NCI-H187 (cell line): ENCODE measurements at regions not wholly inside any gene's neighbourhood (a gene's known extent, or its start where the extent isn't known, plus 50 kb on each side); places are given as distances from the start of the nearest gene placed in this dataset.

ENCODE experiments used
- DNase-seq, 2 experiments: peaks; one replicate each; lab custom pipeline; 2025; lab: John Stamatoyannopoulos, UW

DNA sequence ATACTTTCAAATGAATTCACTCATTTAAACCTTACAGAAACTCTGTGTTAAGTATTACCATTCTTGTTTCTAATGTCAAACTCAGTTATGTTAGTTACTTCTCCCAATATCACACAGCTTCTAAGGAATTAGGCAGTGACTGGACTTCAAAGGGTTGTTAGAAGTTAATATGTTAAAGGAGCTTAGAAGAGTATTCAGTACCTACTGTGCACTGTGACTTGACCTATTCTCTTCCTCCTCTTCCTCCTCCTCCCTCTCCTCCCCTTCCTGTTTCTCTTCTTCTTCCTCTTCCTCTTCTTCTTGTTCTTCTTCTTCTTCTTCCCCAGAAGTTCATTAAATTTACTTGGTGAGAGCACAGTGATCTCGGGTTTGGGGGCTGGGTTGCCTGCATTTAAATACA, 325.6 kb upstream of the SLC35B3 start:
- no peak for DNase-seq

DNA sequence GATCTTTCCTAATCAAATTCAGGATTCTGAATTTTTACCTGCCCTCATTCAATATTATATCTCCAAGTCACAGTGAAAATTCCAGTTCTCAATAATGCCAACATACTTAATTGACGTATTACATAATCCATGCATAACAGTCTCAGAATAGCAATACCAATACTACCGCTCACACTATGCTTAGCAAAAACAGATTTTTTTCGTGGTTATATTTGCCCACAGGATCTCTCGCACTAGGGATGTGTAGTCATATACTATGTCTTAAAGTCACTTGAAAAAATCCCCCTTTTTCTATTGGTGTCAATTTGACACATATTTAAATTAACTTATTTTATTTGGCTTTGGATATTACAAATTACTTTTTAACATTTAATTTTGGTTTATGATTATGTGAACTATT, 323.1 kb upstream of the SLC35B3 start:
- DNase-seq, result no peak

DNA sequence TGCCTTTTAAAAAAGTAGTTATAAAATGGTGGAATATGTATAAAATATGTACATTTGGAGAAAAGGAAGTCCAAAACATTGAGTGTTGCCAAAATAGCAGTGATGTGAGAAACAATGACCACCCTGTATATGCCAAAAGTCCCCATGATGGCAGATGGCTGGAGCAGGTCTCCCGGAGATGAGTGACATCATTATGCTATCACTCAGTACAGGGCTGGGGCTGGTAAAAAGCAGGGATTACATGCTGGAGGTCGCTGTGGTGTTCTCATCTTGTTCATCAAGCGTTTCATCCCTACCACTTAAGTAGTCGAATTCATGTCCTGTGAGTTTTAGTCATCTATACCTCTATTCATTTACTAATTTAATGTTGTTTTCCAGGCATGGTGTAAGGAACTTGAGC, 315.3 kb upstream of the SLC35B3 start:
- no peak for DNase-seq

GRCh38 chr6:8749465-8749864, 314.1 kb upstream of the SLC35B3 start:
- DNase-seq, result no peak

DNA sequence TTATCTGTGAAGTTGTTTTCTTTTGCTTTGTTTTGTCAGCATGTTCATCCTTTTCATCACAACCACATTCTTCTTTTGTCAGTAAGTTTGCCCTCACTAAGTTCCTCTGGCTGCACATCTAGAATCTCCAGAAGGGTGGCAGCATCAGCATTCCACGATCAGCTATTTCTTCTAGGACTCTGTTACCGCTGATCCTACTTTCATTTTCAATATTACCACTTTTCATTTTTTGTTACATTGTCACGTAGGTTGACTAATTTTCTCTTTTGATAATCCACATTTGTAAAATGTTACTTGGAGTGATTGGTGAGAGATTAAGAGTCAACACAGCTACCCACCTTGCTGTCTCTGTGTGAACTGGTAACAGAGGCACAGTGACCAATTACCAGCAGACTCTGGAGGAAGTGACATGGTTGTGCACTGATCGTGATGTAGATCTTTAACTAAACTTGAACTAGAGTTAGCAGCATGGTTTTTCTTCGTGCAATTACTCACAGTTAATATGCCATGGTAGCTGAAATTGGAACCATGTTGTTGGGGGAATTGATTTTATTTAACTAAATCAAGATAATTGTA, 307.9 kb upstream of the SLC35B3 start:
- no peak for DNase-seq

DNA sequence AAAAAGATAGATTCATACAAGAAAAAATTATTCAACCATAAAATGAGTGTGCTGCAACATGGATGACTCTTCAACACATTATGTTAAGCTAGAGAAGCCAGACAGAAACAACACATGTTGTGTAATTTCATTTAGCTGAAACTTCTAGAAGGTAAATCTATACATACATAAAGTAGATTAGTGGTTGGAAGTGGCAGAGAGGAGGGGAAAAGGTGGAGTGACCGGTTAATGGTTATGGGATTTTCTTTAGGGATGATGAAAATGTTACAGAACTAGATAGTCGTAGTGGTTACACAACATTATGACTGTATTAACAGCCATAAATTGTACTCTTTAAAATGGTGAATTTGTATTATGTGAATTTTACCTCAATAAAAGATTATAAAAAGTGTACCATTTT, 304.1 kb upstream of the SLC35B3 start:
- no peak for DNase-seq

DNA sequence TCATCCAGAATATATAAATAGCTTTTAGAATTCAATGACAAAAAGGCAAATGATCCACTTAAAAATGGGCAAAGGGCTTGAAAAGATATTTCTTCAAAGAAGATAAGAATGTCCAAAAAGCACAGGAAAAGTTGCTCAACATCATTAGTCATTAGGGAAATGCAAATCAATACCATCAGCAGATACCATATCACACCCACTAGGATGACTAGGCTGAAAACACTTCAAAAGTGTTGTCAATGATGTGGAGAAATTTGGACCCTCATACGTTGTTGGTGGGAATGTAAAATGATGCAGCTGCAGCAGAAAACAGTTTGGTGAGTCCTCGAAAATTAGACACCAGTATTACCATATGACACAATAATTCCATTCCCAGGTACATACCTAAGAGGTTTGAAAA, 303.6 kb upstream of the SLC35B3 start:
- DNase-seq, result no peak

DNA sequence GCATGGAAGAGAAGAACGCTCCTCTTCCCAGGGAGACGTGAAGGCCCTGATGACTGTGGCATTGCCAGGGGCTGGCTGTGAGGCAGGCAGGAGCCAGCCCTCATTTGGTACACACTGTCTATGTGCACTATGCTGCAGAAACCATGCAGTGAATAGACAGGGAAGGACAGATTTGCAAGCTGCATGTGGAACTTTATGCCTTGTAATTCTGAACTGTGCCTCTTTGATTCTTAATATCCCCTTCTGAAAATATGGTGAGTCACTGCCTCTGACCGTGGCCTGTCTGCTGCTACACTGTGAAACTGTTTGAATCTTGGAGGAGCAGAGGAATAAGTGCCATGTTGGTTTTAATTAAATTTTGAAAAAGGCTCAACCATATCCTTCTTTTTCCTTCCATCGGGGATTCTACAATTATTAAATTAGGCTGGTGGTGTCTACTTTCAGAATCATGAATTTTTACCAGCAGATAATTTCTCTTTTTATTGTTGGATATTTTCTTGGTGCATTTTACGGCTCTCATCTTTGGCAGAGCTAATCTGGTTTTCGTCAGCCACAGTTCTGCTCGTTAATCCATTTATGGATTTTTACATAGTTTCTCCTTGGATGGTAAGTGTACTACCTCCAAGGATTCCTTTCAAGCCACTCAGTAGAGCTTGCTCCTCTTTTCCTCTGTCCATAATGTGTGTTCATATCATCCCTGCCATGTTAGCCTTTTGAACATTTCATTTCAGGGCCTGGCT, 301.0 kb upstream of the SLC35B3 start:
- no peak for DNase-seq

DNA sequence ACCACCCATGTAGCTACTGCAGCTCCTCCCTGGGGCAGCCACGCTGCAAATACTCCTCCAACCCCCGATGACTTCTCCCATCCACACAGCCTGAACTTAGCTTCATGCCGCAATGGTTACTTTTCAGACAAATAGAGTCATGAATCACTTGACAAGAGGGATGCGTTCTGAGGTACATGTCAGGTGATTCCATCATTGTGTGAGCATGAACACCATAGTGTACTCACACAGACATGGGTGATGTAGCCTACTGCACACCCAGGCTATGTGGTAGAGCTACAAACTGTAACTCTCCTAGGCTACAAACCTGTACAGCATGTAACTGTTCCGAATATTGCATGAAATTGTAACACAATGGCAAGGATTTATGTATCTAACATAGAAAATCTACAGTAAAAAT, 298.5 kb upstream of the SLC35B3 start:
- no peak for DNase-seq

GRCh38 chr6:8731874-8732273, 296.5 kb upstream of the SLC35B3 start:
- DNase-seq, result no peak

- no peak for DNase-seq
Observed at GRCh38 chr6:8710668-8711431, 275.5 kb upstream of the SLC35B3 start.

DNA sequence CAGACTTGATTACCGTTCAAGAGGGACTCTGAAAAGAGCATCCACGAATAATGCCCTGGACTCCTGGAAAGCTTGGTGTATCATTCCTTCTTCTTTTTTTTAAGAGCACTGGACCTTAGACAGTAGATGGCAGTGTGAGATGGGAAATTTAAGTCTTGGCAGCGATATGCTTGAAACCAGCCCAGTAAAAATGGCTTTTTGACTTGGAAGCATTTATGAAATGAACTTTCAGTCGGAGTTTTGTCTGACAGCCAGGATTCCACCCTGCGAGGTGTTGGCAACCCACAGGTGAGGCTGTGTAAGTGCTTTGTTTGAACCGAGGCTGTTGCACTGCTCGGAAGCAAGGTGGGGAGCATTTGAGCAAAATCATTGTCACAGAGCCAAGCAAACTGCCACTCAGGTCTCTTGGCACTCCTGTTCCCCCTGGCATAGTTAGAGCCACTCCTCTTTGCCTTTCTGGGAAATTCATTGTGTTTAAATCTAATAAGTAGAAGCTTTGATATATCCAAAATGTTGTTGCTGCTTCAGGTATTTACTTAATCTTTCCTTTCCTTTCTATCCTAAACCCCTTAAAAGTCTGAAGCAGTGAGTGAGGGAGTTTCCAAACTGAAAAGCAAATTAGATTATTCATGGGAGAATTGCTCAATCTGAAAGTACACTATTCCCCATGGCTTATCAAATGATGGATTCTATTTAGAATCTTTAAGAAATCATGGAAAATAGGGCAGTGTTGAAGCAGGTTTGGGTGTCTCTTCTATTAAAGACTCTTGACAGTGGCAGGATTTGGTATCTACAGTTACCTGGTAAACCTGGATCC, 272.8 kb upstream of the SLC35B3 start:
- DNase-seq, result no peak

DNA sequence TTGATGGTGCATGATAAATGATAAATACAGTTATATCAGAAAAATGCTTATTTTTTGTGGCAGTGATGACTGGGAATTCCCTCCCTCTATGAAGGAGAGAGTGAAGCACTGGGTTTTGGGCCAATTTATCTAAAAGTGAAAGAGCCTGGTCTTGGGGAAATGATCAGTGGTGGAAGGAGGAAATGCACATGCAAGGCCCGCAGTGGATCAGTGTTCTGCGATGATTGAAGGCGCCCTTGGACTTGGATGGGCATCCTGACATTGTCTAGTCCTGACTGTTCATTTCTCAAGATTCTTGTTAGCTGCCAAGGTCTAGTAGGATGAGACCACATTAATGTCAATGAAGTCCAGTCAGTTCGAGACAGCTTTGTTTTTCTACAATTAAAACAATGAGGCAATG, 272.0 kb upstream of the SLC35B3 start:
- no peak for DNase-seq

DNA sequence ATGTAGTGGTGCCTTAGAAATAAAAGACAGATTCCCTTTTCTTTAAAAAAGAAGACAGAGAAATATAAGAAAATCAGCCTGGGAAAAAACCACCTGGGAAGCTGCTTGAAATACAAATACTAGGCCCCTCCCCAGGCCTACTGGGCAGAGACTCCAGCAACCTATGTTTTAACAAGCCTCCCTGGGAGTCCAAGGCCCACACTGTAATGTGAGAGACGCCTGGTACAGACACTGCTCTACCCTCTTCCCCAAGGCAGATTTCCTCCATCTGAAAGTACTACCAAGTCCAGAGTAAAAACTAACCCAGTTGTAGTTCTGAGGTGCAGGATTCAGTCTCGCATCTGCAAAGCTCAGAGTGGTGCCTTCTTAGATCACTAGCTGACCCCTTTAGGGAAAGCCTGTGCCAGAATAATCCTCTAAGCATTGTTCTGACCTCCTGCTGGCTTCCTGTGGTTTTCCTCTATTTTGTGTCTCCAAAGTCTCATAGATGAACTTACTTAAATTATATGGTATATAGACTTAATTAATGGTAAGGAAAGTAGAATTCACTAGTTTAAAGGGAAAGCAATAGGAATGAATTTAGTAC, 270.2 kb upstream of the SLC35B3 start:
- no peak for DNase-seq

DNA sequence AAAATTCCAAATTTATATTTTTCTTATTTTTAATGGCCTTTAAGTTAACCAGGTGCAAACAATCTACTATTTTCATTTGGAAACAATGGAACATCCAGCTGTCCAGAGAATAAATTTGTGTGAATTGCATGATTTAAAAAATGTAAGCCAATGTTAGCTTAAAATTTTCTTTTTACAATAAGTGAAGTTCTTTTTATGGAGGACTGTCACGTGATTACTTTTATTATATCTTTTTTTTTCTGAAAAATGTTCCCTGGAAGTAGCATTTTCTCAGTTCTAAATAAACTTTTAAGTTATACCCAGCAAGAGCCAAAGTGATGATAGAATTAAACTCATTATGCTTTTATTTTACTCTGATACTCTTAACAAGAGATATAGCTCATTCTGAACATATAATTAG, 267.7 kb upstream of the SLC35B3 start:
- DNase-seq, result no peak

DNA sequence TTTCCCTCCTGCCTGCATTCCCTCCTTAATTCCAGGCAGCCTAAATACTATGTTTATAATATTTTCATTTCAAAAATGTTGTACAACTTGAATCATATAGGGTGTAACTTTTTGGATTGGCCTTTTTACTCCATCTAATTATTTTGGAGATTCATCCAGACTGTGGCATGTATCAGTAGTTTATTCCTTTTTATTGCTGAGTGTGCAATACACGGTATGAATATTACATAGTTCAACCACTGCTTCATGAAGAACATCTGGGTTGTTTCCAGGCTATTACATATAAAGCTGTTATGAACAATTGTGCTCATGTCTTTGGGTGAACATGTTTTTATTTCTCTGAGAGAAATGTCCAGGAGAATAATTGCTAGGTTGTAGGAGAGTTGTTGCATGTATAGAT, 253.5 kb upstream of the SLC35B3 start:
- DNase-seq, result no peak

GRCh38 chr6:8686077-8686476, 250.7 kb upstream of the SLC35B3 start:
- DNase-seq, result no peak

- no peak for DNase-seq
Observed at GRCh38 chr6:8683204-8683603, 247.9 kb upstream of the SLC35B3 start.

DNA sequence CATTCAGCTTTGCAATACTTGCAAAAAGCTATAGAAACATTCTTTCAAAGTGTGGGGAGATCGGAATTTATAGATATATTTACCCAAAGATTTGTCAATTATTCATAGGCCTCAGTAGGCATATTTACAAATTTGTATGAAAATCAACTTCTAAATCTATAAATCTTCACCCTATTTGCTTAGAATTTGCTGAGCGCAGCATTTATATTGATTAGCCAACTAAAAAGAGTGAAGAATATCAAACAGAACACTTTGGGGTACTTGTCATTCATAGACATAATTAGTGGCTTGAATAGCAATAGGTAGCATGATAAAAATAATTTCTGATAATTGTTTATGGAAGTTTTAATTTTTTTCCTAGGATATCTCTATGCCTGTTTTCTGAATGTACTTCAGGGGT, 244.5 kb upstream of the SLC35B3 start:
- no peak for DNase-seq

GRCh38 chr6:8678466-8678865, 243.1 kb upstream of the SLC35B3 start:
- no peak for DNase-seq

DNA sequence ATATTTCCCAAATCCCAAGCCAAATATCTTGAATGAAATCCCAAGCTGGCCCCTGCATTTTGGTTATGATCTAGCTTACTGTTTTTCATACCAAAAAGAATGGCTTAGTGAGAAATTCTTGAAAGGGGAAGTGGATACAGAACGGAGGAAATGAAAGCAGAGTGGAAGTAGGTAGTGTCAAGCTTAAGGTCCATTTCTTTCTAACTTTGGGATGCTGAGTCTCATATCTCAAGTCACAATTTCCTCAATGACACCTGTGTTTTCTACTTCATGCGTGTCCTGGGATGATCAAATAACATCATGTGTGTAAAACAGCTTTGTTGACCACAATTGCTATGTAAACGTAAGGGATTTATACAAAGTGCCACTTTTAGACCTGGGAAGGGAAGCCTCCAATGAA, 238.8 kb upstream of the SLC35B3 start:
- no peak for DNase-seq

GRCh38 chr6:8672882-8673281, 237.5 kb upstream of the SLC35B3 start:
- DNase-seq, result no peak
